HEK293T (cell line): ENCODE measurements at regions not wholly inside any gene's neighbourhood (a gene's known extent, or its start where the extent isn't known, plus 50 kb on each side); places are given as distances from the start of the nearest gene placed in this dataset.

Source experiments
- CTCF ChIA-PET: fragments of 350-600 bp; formaldehyde crosslinking; extraction: SDS; loops from one replicate; lab custom pipeline; 2021; ENCODE audit warnings: antibody characterized with exemption, inconsistent platforms; lab: Yijun Ruan, JAX
- POLR2A ChIA-PET: fragments of 350-600 bp; formaldehyde crosslinking; extraction: SDS; loops from one replicate; lab custom pipeline; 2020; ENCODE audit warnings: antibody characterized with exemption, inconsistent platforms; lab: Yijun Ruan, JAX
- DNase-seq: peaks from one replicate; pipeline ENCODE4 v3.0.0; 2012; ENCODE audit warnings: mixed read lengths; ENCODE audit errors: extremely low spot score
- ARNT ChIP-seq: fragments of 450-650 bp; IDR thresholded peaks from 2 replicates; pipeline ENCODE4 v1.6.1; 2017; ENCODE audit warnings: mild to moderate bottlenecking
- BHLHE40 ChIP-seq: fragments of 450-650 bp; IDR thresholded peaks from 2 replicates; pipeline ENCODE4 v1.6.1; 2016; ENCODE audit warnings: mild to moderate bottlenecking, moderate library complexity, borderline replicate concordance
- CTBP1 ChIP-seq: fragments of 450-650 bp; IDR thresholded peaks from 2 replicates; pipeline ENCODE4 v1.6.1; 2016; ENCODE audit warnings: borderline replicate concordance
- ELF4 ChIP-seq: fragments of 450-650 bp; IDR thresholded peaks from 2 replicates; pipeline ENCODE4 v1.6.1; 2017; ENCODE audit warnings: antibody characterized with exemption
- FOXA1 ChIP-seq: fragments of 450-650 bp; IDR thresholded peaks from 2 replicates; pipeline ENCODE4 v1.6.1; 2016; ENCODE audit warnings: mild to moderate bottlenecking
- FOXK2 ChIP-seq: fragments of 450-650 bp; IDR thresholded peaks from 2 replicates; pipeline ENCODE4 v1.6.1; 2016; ENCODE audit warnings: mild to moderate bottlenecking
- FOXM1 ChIP-seq: fragments of 450-650 bp; IDR thresholded peaks from 2 replicates; pipeline ENCODE4 v1.6.1; 2017; ENCODE audit warnings: mild to moderate bottlenecking, borderline replicate concordance
- HDGF ChIP-seq: fragments of 450-650 bp; IDR thresholded peaks from 2 replicates; pipeline ENCODE4 v1.6.1; 2017; ENCODE audit warnings: antibody characterized with exemption, borderline replicate concordance
- L3MBTL2 ChIP-seq: fragments of 450-650 bp; conservative IDR thresholded peaks from 2 replicates; pipeline ENCODE4 v1.6.1; 2016; ENCODE audit warnings: mild to moderate bottlenecking
- LEF1 ChIP-seq: fragments of 450-650 bp; IDR thresholded peaks from 2 replicates; pipeline ENCODE4 v1.6.1; 2017; ENCODE audit warnings: mild to moderate bottlenecking, borderline replicate concordance
- NFRKB ChIP-seq: fragments of 450-650 bp; IDR thresholded peaks from 2 replicates; pipeline ENCODE4 v1.6.1; 2016; ENCODE audit warnings: mild to moderate bottlenecking, moderate library complexity
- PKNOX1 ChIP-seq: fragments of 450-650 bp; IDR thresholded peaks from 2 replicates; pipeline ENCODE4 v1.6.1; 2016
- SP1 ChIP-seq: fragments of 450-650 bp; IDR thresholded peaks from 2 replicates; pipeline ENCODE4 v1.6.1; 2017
- SUZ12 ChIP-seq: fragments of 450-650 bp; IDR thresholded peaks from 2 replicates; pipeline ENCODE4 v1.6.1; 2016; ENCODE audit warnings: mild to moderate bottlenecking
- TARDBP ChIP-seq: fragments of 450-650 bp; IDR thresholded peaks from 2 replicates; pipeline ENCODE4 v1.6.1; 2016
- ZNF384 ChIP-seq: fragments of 450-650 bp; IDR thresholded peaks from 2 replicates; pipeline ENCODE4 v1.6.1; 2016

DNA sequence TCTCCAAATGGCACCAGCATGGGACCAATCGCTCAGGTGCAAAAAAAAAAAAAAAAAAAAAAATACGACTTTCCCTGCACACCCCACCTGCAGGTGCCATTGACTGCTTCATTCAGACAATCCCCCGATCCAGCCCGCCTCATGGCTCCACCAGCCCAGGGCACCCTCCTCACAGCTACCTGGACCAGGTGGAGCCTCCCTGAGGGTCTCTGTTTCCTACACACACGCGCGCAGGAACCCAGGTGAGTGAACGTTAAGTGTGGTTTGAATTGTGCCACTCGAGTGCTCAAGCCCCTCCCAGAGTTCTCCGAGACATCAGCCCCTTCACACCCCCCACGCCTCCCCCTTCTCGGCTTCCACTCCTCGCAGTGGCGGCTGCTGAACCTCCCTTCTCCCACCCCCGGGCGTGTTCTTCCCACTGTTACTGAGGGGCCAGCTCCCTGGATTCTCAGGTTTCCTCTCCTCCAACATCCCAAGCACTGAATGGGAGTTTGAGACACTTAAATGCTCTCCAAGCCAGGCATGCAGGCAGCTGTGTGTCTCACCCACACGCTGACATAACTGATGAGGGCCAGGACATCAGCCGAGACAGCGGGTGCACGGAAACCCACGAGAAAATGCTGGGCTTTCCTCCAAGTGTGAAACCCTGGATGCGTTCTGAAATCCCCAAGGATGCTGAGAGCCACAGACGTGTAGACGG lies 88.8 kb upstream of the SNTG2 start:
- CTCF ChIA-PET: no interaction called here

DNA sequence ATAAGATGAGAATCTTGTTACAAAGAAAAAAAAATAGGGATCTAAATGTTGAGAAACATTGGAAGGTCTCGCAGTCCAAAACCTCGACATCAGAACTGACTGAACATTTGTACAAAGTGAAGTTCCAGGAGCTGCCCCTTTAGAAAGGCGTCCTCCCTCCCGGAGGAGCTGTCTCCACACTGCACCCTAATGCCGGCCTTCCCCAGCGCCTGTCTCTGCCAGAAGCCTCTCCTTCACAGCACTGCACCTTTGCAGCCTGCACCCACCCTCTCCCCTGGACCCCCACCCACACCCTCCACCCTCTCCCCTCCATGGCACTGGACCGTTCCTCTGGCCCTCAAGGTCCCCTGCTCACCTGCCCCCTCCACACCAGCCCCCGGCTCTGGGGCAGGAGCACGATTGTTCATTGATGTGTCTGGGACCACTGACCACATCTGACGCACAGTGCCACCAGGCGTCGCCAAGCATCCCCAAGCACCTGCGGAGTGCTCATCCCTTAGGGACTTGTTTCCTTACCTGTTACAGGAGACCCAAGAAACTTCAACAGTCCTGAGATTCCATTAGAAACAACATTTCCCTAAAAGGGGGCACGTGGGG lies 90.3 kb upstream of the SNTG2 start:
- no peak for TF ChIP-seq L3MBTL2
- TF ChIP-seq BHLHE40: no peak
- TF ChIP-seq FOXA1: no peak
- TF ChIP-seq SP1: no peak
- no peak for TF ChIP-seq LEF1
- TF ChIP-seq CTBP1: no peak
- TF ChIP-seq FOXM1: no peak
- no peak for TF ChIP-seq ELF4
- no peak for TF ChIP-seq ARNT
- no peak for TF ChIP-seq HDGF
- no peak for TF ChIP-seq ZNF384
- TF ChIP-seq FOXK2: no peak
- no peak for TF ChIP-seq NFRKB
- no peak for TF ChIP-seq SUZ12
- TF ChIP-seq TARDBP: no peak
- TF ChIP-seq PKNOX1: no peak
- ChIA-PET POLR2A (no interaction called here), CTCF (no interaction called here)
- no peak for DNase-seq

More for the DNA sequence above, 88.8 kb upstream of the SNTG2 start:
- TF ChIP-seq TARDBP: no peak
- TF ChIP-seq ELF4: no peak
- TF ChIP-seq ZNF384: no peak
- TF ChIP-seq BHLHE40: no peak
- TF ChIP-seq L3MBTL2: no peak
- no peak for TF ChIP-seq ARNT
- TF ChIP-seq NFRKB: no peak
- TF ChIP-seq HDGF: no peak
- TF ChIP-seq FOXK2: no peak
- TF ChIP-seq LEF1: no peak
- no peak for TF ChIP-seq PKNOX1
- no peak for TF ChIP-seq CTBP1
- no peak for TF ChIP-seq FOXA1
- no peak for TF ChIP-seq FOXM1
- TF ChIP-seq SUZ12: no peak
- TF ChIP-seq SP1: no peak
- no peak for DNase-seq
- POLR2A ChIA-PET: no interaction called here

- no peak for DNase-seq
- POLR2A ChIA-PET: no interaction called here
- no peak for TF ChIP-seq ZNF384
- no peak for TF ChIP-seq PKNOX1
- TF ChIP-seq SP1: no peak
- no peak for TF ChIP-seq HDGF
- no peak for TF ChIP-seq L3MBTL2
- no peak for TF ChIP-seq CTBP1
- no peak for TF ChIP-seq ARNT
- no peak for TF ChIP-seq NFRKB
- no peak for TF ChIP-seq BHLHE40
- TF ChIP-seq FOXK2: no peak
- CTCF ChIA-PET: no interaction called here
Observed at GRCh38 chr2:858646-859045, 92.0 kb upstream of the SNTG2 start.

DNA sequence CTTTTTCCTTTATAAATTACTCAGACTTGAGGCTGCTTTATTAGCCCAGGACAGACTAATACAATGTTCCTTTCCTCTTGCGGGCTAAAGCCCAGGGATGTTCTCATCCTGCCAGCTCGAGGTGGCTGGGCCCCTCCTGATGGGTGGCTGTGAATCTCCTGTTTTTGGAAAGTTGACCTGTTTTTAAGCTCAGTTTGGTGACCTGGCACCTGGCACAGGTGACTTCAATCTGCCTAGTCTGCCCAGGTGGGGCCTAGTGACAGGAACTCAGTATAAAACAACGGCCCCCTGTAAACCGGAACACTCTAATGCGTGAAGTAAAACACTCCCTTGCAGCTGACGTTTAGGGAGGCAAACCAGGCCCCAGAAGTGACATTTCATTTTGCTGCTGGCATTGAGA lies 92.7 kb upstream of the SNTG2 start:
- ChIA-PET CTCF (no interaction called here), POLR2A (no interaction called here)
- TF ChIP-seq FOXK2 (no peak), LEF1 (no peak), PKNOX1 (no peak), FOXM1 (no peak), ARNT (no peak), ZNF384 (no peak), NFRKB (no peak), SP1 (no peak), L3MBTL2 (no peak), TARDBP (no peak), BHLHE40 (no peak), CTBP1 (no peak), SUZ12 (no peak), ELF4 (no peak), HDGF (no peak), FOXA1 (no peak)
- DNase-seq: no peak

GRCh38 chr2:857081-857480 lies 93.6 kb upstream of the SNTG2 start:
- no peak for DNase-seq
- ChIA-PET CTCF (no interaction called here), POLR2A (no interaction called here)
- no peak for TF ChIP-seq LEF1
- TF ChIP-seq FOXM1: no peak
- no peak for TF ChIP-seq PKNOX1
- no peak for TF ChIP-seq L3MBTL2
- no peak for TF ChIP-seq ELF4
- TF ChIP-seq TARDBP: no peak
- no peak for TF ChIP-seq HDGF
